ENCODE measurements at regions not wholly inside any gene's neighbourhood (a gene's known extent, or its start where the extent isn't known, plus 50 kb on each side); places are given as distances from the start of the nearest gene placed in this dataset.
"Not testable (repeated sequence)": the region's sequence is repeated elsewhere in the genome, so short reads cannot be mapped to it uniquely, and the experiment has no call there.

GRCh38 chr6:73978330-73978729 lies 282.3 kb downstream of the CD109 start:
- no peak for DNase-seq

- not testable (repeated sequence) for DNase-seq
Observed at GRCh38 chr6:73972518-73972917, 276.5 kb downstream of the CD109 start.

GRCh38 chr6:73969971-73970970 lies 274.3 kb downstream of the CD109 start:
- no peak for DNase-seq

- no peak for DNase-seq
Observed at GRCh38 chr6:73968221-73968757, 272.3 kb downstream of the CD109 start.

- DNase-seq, result no peak
Observed at GRCh38 chr6:73965539-73966029, 269.6 kb downstream of the CD109 start.

- DNase-seq, result no peak
Observed at GRCh38 chr6:73964241-73964854, 268.3 kb downstream of the CD109 start.

- no peak for DNase-seq
Observed at GRCh38 chr6:73962884-73963283, 266.9 kb downstream of the CD109 start.

- no peak for DNase-seq
Observed at GRCh38 chr6:73956305-73956704, 260.3 kb downstream of the CD109 start.

GRCh38 chr6:73955800-73956199 lies 259.8 kb downstream of the CD109 start:
- no peak for DNase-seq

GRCh38 chr6:73954881-73955280 lies 258.9 kb downstream of the CD109 start:
- no peak for DNase-seq

- DNase-seq, result no peak
Observed at GRCh38 chr6:73951183-73951582, 255.2 kb downstream of the CD109 start.

- no peak for DNase-seq
Observed at GRCh38 chr6:73943930-73944652, 248.1 kb downstream of the CD109 start.

- no peak for DNase-seq
Observed at GRCh38 chr6:73943411-73943810, 247.4 kb downstream of the CD109 start.

GRCh38 chr6:73942592-73943186 lies 246.7 kb downstream of the CD109 start:
- no peak for DNase-seq

GRCh38 chr6:73941892-73942291 lies 245.9 kb downstream of the CD109 start:
- DNase-seq, result no peak

GRCh38 chr6:73937805-73938204 lies 241.8 kb downstream of the CD109 start:
- no peak for DNase-seq

GRCh38 chr6:73932866-73933265 lies 236.9 kb downstream of the CD109 start:
- no peak for DNase-seq

GRCh38 chr6:73929405-73929804 lies 233.4 kb downstream of the CD109 start:
- DNase-seq, result no peak

GRCh38 chr6:73927421-73927820 lies 231.4 kb downstream of the CD109 start:
- DNase-seq, result no peak

GRCh38 chr6:73925703-73926102 lies 229.7 kb downstream of the CD109 start:
- DNase-seq, result not testable (repeated sequence)

- DNase-seq, result peak; percentile 41
Observed at GRCh38 chr6:73923905-73924485, 228.0 kb downstream of the CD109 start.

- no peak for DNase-seq
Observed at GRCh38 chr6:73903155-73903554, 207.2 kb downstream of the CD109 start.
